H1 (cell line): ENCODE measurements at regions not wholly inside any gene's neighbourhood (a gene's known extent, or its start where the extent isn't known, plus 50 kb on each side); places are given as distances from the start of the nearest gene placed in this dataset.

Experiments
- EP300 ChIP-seq, 2 experiments: IDR thresholded peaks; 1 replicate in 1 of 2; 2 replicates in 1 of 2; pipeline ENCODE4 v1.6.1; 2011 to 2012; ENCODE audit warnings: low read depth in 2 of 2, low read length in 2 of 2, mild to moderate bottlenecking in 2 of 2, borderline replicate concordance in 1 of 2, inconsistent platforms in 1 of 2, moderate library complexity in 1 of 2
- TF ChIP-seq, protein P1 (sequence below), 3 experiments: IDR thresholded peaks; 1 replicate in 2 of 3; 2 replicates in 1 of 3; pipeline versions ENCODE4 v1.5.1 to v1.6.1; 2011; ENCODE audit warnings: low read length in 3 of 3, mild to moderate bottlenecking in 3 of 3, inconsistent platforms in 2 of 3, low read depth in 1 of 3, moderate library complexity in 1 of 3; ENCODE audit not compliant: insufficient read depth in 1 of 3; ENCODE audit errors: control extremely low read depth in 1 of 3

GRCh38 chr3:65170390-65171042, 482.7 kb upstream of the ADAMTS9 start (continued):
- TF ChIP-seq, protein P1, sequence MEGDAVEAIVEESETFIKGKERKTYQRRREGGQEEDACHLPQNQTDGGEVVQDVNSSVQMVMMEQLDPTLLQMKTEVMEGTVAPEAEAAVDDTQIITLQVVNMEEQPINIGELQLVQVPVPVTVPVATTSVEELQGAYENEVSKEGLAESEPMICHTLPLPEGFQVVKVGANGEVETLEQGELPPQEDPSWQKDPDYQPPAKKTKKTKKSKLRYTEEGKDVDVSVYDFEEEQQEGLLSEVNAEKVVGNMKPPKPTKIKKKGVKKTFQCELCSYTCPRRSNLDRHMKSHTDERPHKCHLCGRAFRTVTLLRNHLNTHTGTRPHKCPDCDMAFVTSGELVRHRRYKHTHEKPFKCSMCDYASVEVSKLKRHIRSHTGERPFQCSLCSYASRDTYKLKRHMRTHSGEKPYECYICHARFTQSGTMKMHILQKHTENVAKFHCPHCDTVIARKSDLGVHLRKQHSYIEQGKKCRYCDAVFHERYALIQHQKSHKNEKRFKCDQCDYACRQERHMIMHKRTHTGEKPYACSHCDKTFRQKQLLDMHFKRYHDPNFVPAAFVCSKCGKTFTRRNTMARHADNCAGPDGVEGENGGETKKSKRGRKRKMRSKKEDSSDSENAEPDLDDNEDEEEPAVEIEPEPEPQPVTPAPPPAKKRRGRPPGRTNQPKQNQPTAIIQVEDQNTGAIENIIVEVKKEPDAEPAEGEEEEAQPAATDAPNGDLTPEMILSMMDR (IDR thresholded peaks at IDR 0.05; ENCODE audit: control extremely low read depth in 1 of 3, insufficient read depth in 1 of 3, low read depth in 1 of 3, low read length in 3 of 3): peak in 2 of 3 experiments; percentile 32 to 56; a peak in 2 of 4 replicates
- no peak for TF ChIP-seq EP300 (IDR thresholded peaks at IDR 0.05; ENCODE audit: borderline replicate concordance in 1 of 2, low read depth in 2 of 2, low read length in 2 of 2)
